Right renal cortex interstitium (tissue), 3 donors: ENCODE measurements at regions not wholly inside any gene's neighbourhood (a gene's known extent, or its start where the extent isn't known, plus 50 kb on each side); places are given as distances from the start of the nearest gene placed in this dataset.

Source experiments
- DNase-seq, 3 donors: peaks; one replicate each; pipeline ENCODE4 v3.0.0-alpha.2; 2013; ENCODE audit warnings: low read depth in 3 of 3, low spot score in 2 of 3

DNA sequence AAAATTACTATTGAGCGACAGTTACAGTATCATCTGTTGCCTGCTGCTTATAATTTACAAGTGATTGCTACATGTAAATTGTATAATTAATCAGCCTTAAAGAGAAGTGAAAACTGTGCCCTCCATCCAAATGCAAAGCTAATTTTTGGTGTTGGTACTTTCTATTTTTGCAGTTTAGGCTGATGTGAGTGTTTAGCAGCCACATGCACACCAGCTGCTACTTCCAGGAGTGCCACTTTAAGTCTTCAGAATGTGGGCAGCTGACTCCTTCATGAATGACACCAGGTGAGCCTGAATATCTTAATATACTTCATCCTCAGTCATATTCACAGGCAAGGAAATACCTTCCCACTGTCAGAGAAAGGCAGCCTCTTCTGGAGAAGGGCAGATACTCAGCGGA lies 149.8 kb upstream of the RASGEF1B start:
- no peak for DNase-seq

DNA sequence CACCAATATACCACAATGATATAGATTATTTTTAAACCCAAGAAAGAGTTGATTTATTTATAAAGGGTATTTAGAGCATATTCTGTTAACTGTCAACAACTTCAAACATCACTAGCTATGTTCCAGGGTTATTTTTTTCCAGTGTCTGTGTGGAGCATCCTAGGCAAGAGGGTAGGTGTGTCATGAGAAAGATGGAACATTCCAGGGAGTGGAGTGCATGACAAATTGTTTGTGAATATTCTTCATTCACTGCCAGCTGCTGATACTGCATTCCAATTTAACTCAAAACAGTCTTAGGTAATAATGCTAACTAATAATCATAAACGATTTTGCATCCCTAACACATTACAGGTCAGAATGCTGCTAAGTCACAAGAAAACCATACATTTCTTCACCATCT lies 148.7 kb upstream of the RASGEF1B start:
- no peak for DNase-seq

DNA sequence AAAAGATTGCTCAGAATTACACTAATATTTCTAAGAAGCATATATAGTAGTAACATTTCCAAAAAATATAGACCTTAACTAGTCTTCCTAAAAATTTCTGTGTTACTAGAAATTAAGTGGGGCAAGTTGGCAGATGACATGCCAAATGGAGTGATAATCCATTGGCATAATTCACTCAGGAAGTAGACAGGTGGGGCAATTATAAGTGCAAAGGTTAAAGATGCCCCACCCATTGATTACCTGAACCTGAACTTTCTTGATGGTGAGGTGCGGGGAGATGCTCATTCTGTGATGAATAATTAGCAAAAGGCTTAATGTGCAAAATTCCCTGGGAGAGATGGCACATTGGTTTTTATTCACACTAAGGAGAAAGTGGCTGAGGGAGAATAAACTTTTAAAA lies 145.8 kb upstream of the RASGEF1B start:
- DNase-seq = no peak

DNA sequence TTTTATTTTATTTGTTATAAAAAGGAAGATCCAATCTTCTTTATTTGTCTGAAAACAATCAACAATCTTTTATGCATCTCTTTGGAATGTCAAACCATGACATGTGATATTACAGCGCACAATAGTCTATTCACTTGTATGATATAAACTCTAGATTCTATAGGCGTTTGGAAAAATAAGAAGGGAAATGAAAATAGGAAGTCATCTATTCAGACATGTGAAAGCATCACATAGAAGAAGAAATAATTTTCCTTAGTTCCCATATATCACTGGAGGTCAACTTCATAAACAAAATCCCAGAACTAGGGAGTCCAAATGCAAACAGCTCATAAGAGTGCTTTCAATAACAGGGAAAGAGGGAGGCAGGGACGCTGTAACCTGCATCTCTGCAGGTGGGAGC lies 139.5 kb upstream of the RASGEF1B start:
- no peak for DNase-seq

DNA sequence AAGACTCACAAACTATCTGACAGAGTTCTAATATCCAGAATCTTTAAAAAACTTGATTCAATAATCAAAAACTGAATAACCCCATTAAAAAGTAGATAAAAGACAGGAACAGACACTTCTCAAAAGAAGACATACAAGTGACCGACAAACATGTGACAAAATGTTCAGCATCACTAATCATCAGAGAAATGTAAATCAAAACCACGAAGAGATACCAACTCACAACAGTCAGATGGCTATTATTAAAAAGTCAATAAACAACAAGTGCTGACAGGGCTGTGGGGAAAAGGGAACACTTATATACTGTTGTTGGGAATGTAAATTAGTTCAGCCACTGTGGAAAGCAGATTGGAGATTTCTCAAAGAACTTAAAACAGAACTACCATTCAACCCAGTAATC lies 138.1 kb upstream of the RASGEF1B start:
- no peak for DNase-seq

DNA sequence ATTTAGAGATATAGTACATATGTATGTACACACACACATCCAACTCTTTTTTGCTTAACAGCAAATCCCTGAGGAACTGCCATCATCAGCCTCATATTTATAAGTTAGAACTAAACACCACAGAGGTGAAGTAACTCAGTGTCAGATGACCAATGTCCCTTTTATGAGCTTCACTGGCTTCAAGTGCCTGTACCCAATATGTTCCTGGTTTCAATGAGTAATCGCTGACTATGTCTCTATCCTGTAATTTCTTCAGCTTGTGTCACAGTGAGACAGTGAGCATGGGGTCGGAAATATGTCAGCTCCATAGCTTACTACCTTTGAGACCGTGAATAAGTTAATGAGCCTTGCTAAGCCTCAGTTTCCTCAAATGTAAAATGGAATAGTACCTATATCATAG lies 136.2 kb upstream of the RASGEF1B start:
- DNase-seq = no peak

DNA sequence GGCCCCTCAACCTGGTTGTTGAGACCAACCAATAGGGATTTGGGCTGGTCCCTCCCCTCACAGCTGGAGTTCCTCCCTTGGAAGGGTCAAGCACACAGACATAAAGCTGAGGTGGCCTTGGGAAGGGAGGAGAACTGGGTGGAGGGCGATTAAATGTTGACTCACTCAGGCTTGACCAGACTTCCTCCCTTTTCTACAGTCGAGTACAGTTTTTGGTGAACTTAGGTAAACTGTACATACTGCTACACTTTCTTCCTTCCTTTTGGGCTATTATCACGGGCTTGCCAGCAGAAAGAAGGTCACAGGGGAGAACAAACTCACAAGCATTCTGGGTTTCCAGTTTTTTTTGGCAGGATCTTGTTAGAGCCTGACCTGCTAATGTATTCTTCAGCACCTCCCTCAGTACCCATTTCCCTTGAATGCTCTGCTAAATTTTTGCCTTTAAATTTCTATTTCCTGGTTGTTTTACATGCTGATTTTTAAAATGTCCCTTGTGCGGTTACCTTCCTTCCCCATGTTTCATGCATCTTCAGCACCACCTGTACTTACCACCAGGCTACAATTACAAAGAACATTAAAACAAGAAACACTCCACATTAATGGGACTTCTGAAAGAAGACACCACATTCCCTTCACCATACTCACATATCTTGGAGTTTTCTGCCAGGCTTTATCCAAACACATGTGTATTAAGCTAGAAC lies 135.2 kb upstream of the RASGEF1B start:
- peak in 2 of 3 donors; percentile 41 to 66 for DNase-seq

DNA sequence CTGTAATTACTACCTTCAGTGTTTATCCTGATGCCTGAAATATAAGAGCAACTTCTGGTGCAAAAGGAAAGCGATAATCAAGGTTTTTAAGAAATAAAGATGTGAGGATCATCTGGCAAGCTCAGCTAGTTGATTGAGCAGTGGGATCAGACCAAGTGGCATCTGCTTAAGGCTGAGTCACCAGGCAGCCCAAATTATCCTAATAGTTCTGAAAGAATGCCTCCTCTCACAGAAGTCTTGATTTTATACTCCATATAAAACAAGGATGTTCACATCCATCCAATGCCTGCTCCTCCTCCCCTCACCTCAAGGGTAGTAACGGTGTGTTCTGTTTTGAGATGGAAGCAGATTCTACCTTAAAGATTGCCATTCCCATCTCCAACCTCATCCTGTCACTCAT lies 134.5 kb upstream of the RASGEF1B start:
- no peak for DNase-seq

DNA sequence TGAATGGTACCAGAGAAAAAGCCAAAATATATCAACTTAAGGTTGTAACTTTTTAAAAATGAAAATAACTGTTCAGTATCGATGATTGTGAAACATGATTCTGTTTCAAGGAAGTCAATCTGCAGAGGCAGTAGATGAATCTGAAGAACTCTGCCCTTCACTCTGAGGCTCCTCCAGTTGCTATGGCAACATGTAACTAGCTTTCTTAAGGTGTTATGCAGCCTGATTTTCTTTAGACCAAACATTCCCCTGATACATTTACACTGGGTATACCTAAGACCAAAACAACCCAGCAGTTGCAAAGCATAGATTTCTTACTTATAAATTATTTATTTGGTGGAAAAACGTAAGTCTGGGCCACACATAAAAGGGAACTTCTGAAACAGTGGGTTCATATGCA lies 133.6 kb upstream of the RASGEF1B start:
- DNase-seq = no peak

DNA sequence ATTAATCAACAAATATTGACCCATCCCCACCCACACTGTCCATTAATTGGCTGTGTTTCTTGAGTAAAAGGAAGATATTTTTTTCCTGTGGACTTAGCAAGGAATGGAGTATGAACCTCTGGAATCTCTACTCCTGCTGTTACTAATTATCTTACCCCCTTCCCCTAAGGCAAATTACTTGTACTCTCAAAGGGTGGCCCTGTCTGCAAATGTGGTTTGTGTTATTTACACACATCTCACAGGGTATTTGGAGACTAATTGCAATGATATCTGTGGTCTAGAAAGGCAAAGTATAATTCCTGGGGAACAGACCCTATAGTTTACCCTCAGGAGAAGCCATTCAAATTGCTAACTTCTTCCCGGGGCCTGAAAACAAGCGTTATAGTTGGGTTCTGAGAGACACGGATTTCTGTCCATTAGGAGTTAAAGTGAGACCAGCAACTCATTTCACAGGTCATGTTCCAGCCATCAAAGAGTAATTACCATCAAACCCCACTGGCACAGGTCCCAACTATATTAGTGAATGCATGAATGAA lies 133.0 kb upstream of the RASGEF1B start:
- no peak for DNase-seq

DNA sequence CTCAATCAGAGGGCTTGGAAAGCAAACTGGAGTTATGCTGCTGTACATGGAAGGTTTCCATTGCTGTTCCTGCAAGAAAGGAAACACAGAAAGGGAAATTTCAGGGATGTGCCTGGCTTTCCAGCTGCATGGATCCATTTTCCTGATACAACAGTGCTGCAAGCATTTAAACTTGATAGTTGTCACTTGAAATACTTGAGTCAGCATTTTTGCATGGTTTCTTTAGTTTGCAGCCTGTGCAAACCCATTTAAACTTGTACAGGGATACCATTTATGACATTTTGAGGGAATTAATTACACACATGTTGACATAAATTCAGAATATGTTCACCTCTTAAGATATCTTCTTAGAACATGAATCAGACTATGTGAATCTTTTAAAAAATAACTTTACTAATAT lies 131.1 kb upstream of the RASGEF1B start:
- DNase-seq = no peak

DNA sequence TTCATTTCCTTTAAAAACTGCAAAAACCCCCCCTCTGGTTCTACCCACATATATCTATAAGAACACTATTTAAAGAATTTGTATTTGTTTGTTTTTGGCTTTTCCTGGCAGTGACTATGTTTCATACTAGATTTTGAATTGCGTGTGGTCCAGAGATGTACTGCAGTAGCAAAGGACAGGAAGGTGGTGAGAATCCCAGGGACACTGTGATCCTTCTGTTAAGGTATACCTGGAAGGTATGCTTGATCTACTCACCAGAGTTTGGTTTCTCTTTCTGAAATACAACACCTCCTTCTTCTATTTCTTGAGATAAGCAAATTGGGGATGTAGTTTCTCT lies 129.6 kb upstream of the RASGEF1B start:
- no peak for DNase-seq

DNA sequence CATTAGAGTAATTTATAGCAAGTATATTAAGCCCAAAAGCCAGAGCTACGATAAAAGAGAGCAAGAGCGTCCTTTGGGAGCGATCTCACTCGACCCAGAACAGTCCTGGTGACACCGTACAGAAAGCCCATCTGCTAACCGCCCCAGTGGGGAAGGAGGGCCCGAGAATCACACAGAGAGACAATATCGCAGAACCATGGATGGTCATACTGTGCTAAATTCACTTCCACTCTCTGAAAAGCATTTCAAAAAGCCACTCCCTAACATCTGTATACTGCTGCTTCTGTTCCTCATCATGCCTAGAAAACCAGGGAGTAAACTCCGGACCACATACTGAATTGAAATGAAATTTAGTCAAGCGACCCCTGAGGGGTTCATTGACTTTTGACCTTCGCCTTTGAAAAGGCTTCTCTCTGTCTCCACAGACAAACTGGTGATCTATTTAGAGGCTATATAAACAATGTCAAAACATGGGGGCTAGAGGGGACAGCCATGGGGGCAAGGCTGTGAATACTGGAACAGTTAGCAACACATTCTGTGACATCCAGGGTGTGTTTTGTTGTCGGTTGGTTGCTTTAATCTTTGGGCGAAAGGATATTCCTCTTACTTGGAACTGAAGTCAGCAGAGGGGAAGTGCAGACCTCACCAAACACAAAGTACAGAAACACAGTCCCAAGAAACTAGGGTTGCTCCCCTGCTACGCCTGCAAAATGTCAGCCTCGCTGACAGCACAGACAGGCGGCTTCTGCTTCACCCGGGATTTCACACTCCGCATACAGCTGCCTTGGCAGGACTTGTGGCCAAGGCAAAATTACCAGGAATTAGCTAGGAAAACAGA lies 129.0 kb upstream of the RASGEF1B start:
- peak in 2 of 3 donors; percentile 56 to 58 for DNase-seq

DNA sequence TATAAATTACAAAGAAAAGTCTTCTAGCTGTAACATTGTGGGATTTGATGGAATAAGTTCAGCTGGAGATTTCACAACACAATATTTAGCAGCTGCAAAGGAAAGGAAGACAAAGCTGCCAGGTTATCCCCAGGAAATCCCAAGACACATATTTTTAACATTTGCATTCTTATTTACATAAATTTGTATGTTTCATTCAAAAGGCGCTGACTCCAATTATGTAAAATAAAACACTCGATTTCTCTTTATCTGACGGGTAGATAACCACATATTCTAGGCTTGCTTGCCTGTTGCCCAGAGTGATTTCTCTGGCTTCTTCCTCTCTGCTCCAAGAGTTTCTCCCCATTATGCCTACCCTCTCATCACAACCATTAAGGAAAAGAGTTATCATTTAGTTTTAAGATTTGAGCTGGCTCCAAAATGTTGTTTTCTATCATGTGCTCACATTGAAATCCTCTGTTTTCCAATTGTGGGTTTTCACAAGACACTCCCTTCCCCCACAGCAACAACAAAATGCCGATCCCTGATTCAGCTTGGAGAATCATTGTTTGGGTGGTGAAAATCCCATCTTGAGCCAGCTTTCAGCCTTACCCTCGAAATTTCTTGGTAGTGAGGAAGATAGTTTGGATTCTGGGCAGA lies 128.2 kb upstream of the RASGEF1B start:
- no peak for DNase-seq

DNA sequence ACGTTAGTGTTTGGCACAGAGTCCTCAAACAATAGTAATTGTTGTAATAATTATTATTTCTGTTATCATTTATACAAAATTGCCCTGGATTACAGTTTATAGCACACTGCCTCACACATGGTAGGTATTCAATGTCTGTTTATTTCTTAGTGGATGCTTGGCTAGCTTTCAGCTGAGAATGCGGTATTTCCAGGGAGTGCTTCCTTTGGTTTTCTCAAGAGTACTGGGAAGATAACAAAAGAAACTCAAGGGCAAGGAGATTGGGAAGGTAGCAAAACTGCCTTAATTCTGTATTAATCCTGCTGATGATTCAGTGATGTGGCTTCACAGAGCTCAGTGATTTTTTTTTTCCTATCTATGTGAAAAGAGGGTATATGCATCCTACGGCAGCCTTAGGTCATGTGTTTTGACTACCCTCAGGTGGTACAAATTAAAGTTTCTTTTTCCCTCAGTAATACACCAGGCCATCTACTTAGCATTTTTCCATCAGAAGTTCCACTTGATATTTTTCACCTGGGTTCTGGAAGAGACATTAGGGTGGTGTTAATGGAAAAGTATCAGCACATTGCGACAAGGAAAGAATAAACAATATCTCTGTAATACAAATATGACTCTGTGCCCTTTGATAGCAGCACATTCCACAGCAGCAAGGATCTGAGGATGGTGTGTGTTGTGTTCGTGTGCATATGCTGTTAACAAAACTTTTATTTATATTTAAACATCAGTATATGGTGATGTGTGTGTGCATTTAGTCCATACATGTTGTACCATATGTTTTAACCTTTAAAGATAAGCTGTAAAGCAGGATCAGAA lies 124.3 kb upstream of the RASGEF1B start:
- no peak for DNase-seq

DNA sequence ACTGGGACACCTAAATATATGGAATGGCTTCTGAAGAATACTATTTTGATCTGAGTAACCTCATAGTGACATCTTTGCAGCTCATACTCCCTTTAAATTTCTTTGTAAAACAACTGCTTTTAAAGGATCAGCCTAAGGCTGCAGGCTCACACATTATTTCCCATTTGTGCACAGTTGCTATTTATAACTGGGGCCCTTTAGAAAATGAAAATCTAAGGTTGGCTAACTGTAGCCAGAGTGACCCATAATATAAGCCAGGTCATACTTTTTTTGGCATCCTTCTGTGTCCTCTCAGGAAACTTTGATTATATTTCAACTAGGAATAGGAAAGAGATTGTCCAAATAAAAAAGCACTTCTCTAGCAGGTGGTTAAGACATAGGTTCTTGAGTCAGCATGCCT lies 123.6 kb upstream of the RASGEF1B start:
- no peak for DNase-seq

DNA sequence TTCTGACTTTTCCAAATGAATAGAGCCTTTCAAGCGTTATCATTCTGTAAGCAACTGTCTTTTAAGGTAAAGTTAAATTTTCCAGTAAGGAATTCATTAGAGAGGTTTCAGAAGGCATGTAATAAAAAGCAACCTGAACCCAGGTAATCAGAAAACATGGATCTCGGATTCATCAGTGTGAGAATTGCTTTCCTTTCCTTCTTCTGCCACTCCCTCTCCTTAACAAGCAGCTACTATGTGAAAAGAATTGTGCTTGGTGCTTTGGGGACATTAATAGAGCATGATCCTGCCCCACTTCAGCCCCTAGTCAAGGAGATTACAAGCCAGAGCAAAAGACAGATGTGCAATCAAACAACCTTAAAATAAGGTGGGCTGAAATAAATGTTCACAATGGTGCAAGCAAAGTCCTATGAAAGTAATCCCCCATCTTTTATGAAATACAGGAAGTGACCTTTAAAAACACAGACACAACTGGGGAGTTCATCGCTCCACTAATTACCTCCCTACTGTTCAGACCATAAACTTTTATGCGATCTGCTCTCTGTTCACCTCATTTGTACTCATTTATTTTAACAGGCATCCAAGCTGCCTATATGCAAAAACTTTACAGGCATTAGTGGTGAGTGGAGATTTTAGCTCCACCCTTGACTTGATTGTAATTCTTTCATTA lies 122.9 kb upstream of the RASGEF1B start:
- no peak for DNase-seq

DNA sequence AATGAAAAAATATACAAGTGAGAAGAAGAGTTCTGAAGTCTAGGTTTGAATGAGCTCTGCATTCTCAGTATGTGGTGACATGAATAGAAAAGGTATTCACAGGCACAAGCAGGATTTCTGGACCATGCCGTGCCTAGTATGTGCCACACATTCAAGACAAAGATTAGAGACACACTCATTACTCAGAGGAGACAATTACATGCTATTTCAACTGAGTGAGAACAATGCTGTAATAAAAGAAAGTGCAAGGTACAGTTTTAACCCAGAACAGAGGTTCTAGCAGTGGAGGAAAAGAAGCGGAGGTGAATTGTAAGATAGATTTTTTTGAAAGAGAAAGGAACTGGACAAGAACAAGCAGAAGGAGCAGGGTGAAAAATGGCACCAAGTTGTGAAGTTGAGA lies 121.0 kb upstream of the RASGEF1B start:
- no peak for DNase-seq

DNA sequence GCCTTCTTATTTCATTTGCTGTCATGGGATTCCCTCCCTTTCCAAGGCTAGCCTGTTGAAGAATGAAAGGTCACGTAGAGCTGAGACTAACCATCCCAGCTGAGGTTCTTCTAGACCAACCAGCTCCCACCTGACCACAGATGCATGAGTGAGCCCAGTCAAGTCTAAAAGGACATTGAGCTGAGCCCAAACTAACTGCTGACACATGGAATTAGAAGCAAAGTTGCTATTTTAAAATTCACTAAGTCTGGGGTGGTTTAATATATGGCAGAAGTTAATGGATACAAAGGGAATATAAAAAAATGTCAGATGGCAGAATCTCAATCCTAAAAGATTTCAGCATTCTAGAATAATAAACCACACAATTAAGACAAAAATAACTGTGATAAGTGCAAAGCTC lies 118.9 kb upstream of the RASGEF1B start:
- no peak for DNase-seq

DNA sequence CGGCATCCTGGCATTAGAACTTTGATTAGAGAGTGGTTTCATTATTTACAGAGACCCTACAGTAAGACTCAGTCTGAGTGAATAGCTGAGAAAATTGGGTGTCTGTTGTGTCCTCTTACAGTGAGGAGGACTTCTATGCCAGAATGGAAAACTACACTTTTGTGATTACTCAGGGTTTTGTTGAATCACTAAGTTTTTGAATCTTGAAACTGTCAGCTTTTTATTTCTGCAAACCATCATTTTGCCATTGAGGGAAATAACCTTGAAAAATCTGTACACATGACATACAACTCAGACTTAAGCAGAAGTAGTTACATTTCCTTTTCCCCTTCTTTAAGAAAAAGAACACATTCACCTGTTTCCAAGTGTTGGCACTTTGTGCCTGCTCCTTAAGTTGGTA lies 117.6 kb upstream of the RASGEF1B start:
- no peak for DNase-seq
